HepG2 (cell line): ENCODE measurements at regions not wholly inside any gene's neighbourhood (a gene's known extent, or its start where the extent isn't known, plus 50 kb on each side); places are given as distances from the start of the nearest gene placed in this dataset.

Experiments used
- GFI1 ChIP-seq: sonication (generic); formaldehyde crosslinking; IDR thresholded peaks from 2 replicates; pipeline ENCODE4 v1.5.0; 2020; ENCODE audit warnings: missing genetic modification reagents, mild to moderate bottlenecking, borderline replicate concordance
- KAT8 ChIP-seq: IDR thresholded peaks from 2 replicates; pipeline ENCODE4 v1.6.1; 2016; ENCODE audit warnings: missing genetic modification reagents, missing compliant biosample characterization
- ZNF572 ChIP-seq: sonication (generic); formaldehyde crosslinking; IDR thresholded peaks from 2 replicates; pipeline ENCODE4 v1.5.1; 2020; ENCODE audit warnings: mild to moderate bottlenecking, missing genetic modification reagents
- TF ChIP-seq, protein P1 (sequence below): sonication (generic); formaldehyde crosslinking; IDR thresholded peaks from 2 replicates; pipeline ENCODE4 v1.9.0; 2021; ENCODE audit warnings: missing genetic modification reagents, mild to moderate bottlenecking, borderline replicate concordance

DNA sequence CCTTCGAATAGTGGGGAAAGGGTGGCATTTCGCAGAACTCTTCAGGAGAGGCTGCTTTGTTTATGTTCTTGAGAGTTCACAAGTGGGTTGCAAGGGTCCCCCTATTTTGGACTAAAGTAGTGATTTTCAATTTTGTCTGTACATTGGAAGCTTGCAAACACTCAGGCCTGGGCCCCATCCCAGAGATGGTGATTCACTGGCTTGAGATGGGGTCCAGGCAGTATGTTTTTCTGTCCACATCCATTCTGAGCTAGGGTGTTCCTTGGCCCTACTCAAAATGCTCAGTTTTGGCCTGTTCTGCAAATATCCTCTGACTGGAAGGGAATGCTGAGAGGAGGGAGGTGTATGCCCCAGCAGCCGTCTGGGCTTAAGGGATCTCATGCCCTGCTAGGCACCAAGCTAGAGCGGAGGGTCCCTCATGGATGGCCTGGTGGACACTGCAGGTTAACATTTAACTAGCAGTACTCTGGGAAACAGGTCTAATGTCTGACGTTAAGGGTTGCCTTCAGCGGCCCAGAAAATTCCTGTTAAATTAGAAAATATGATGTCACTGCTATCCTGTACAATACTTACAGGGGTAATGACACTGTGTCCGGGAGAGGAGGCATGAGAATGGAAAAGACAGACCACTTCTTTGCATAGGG, 181.4 kb downstream of the OPA1 start:
- TF ChIP-seq ZNF572 (CRISPR knock-in tag) (no peak), GFI1 (CRISPR knock-in tag) (no peak), KAT8 (no peak)
- TF ChIP-seq, protein P1, sequence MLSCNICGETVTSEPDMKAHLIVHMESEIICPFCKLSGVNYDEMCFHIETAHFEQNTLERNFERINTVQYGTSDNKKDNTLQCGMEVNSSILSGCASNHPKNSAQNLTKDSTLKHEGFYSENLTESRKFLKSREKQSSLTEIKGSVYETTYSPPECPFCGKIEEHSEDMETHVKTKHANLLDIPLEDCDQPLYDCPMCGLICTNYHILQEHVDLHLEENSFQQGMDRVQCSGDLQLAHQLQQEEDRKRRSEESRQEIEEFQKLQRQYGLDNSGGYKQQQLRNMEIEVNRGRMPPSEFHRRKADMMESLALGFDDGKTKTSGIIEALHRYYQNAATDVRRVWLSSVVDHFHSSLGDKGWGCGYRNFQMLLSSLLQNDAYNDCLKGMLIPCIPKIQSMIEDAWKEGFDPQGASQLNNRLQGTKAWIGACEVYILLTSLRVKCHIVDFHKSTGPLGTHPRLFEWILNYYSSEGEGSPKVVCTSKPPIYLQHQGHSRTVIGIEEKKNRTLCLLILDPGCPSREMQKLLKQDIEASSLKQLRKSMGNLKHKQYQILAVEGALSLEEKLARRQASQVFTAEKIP (CRISPR knock-in tag) = no peak
